Mucosa of gallbladder (tissue), 1 donor: ENCODE measurements at regions not wholly inside any gene's neighbourhood (a gene's known extent, or its start where the extent isn't known, plus 50 kb on each side); places are given as distances from the start of the nearest gene placed in this dataset.
"Not testable (repeated sequence)": the region's sequence is repeated elsewhere in the genome, so short reads cannot be mapped to it uniquely, and the experiment has no call there.

Experiments used
- DNase-seq: peaks from one replicate; pipeline ENCODE4 v3.0.0-alpha.2; 2020; ENCODE audit warnings: low spot score
- donor health status: DM: no; HTN: no; CAD: no.

GRCh38 chr2:100741880-100742276 lies 78.1 kb upstream of the NPAS2 start:
- DNase-seq, result no peak

GRCh38 chr2:100742277-100743254 lies 77.4 kb upstream of the NPAS2 start:
- DNase-seq, result peak; percentile 63

- no peak for DNase-seq
These were observed 76.2 kb upstream of the NPAS2 start for GRCh38 chr2:100743741-100744140.

- no peak for DNase-seq
These were observed 75.8 kb upstream of the NPAS2 start for GRCh38 chr2:100744184-100744583.

- no peak for DNase-seq
These were observed 75.3 kb upstream of the NPAS2 start for GRCh38 chr2:100744589-100744988.

GRCh38 chr2:100745604-100746003 lies 74.3 kb upstream of the NPAS2 start:
- DNase-seq, result no peak

GRCh38 chr2:100747551-100747950 lies 72.4 kb upstream of the NPAS2 start:
- no peak for DNase-seq

GRCh38 chr2:100747996-100748615 lies 71.8 kb upstream of the NPAS2 start:
- DNase-seq, result no peak

- DNase-seq, result no peak
These were observed 71.3 kb upstream of the NPAS2 start for GRCh38 chr2:100748673-100749072.

- DNase-seq, result no peak
These were observed 70.0 kb upstream of the NPAS2 start for GRCh38 chr2:100749771-100750542.

- not testable (repeated sequence) for DNase-seq
These were observed 67.9 kb upstream of the NPAS2 start for GRCh38 chr2:100751871-100752625.

- DNase-seq, result no peak
These were observed 67.2 kb upstream of the NPAS2 start for GRCh38 chr2:100752628-100753333.

- no peak for DNase-seq
These were observed 66.5 kb upstream of the NPAS2 start for GRCh38 chr2:100753444-100753843.

GRCh38 chr2:100753881-100754280 lies 66.1 kb upstream of the NPAS2 start:
- DNase-seq, result no peak

- DNase-seq, result no peak
These were observed 65.0 kb upstream of the NPAS2 start for GRCh38 chr2:100754951-100755350.

GRCh38 chr2:100755441-100755840 lies 64.5 kb upstream of the NPAS2 start:
- no peak for DNase-seq

- no peak for DNase-seq
These were observed 63.2 kb upstream of the NPAS2 start for GRCh38 chr2:100756704-100757103.

- DNase-seq, result peak; percentile 50
These were observed 62.1 kb upstream of the NPAS2 start for GRCh38 chr2:100757621-100758394.

GRCh38 chr2:100759901-100760300 lies 60.0 kb upstream of the NPAS2 start:
- no peak for DNase-seq

- DNase-seq, result no peak
These were observed 58.6 kb upstream of the NPAS2 start for GRCh38 chr2:100761365-100761764.
